Loucy (cell line): ENCODE measurements at regions not wholly inside any gene's neighbourhood (a gene's known extent, or its start where the extent isn't known, plus 50 kb on each side); places are given as distances from the start of the nearest gene placed in this dataset.

Experiments
- CTCF ChIP-seq: fragments of 200-600 bp; sonication (generic); conservative IDR thresholded peaks from 2 replicates; pipeline ENCODE4 v1.5.1; 2014; ENCODE audit warnings: mild to moderate bottlenecking, antibody characterized with exemption, low read length
- EZH2phosphoT487 ChIP-seq: fragments of 200-600 bp; IDR thresholded peaks from 2 replicates; pipeline ENCODE4 v1.6.1; 2018; ENCODE audit warnings: antibody characterized with exemption, mild to moderate bottlenecking, moderate library complexity, borderline replicate concordance

GRCh38 chr9:36770025-36770424 lies 197.3 kb downstream of the MELK start:
- TF ChIP-seq CTCF (no peak), EZH2phosphoT487 (no peak)
